ENCODE measurements at regions not wholly inside any gene's neighbourhood (a gene's known extent, or its start where the extent isn't known, plus 50 kb on each side); places are given as distances from the start of the nearest gene placed in this dataset.
A peak's percentile ranks its signal among the peaks of the same experiment; 100 is the strongest.

- H3K4me1 ChIP-seq: peaks cover 0 to 26% (median 4%) of the 10 kb centered on the region in 12 donors
- DNase-seq: no peak
- H3K27ac ChIP-seq: no peak overlapping the region
- no peaks in the 10 kb centered on the region for H3K27me3 ChIP-seq
- 95 to 97% (median 96%) methylated on average over 8 of the region's 8 CpGs for WGBS, 4 donors
- H3K9me3 ChIP-seq: no peaks in the 10 kb centered on the region
- H3K36me3 ChIP-seq: no peaks in the 10 kb centered on the region
- H3K4me3 ChIP-seq: no peak overlapping the region
- intact Hi-C loops (cut with DNase I): loop anchor here in 8 of 10 donors (5.0 to 10.0 kb wide), 5 partner anchors 62 to 145 kb away; partner anchors contain the start of gene TNFAIP3 (in 5 of the 8)
- no peak for TF ChIP-seq CTCF (IDR thresholded peaks at IDR 0.05)
- TF ChIP-seq POLR2A (IDR thresholded peaks at IDR 0.05): no peak
- ATAC-seq: no peak
Observed at GRCh38 chr6:137802408-137803182, 64.5 kb upstream of the TNFAIP3 start.

DNA sequence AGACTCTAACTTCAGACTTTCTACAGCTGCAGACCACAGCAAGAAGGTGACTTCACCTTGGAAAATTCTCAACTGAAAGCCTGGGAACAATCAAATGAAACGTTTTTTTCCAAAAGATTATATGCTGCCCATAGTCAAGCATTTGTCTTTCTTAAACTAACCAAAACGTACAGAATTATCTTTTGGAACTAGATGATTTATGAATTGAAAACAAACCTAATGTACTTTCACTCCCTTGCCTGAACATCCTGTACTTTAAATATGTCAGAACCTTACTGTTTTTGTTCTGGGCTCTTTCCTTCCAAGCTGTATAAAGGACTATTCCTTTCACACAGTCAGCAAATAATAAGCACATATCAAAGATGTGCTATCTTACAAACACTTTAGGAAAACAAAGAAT, 62.4 kb upstream of the TNFAIP3 start:
- DNase-seq: no peak
- Histone ChIP-seq H3K27me3 (no peaks in the 10 kb centered on the region), H3K27ac (peak overlapping the region in 4 of 12 donors; percentile 4 to 75 (median 32)), H3K9me3 (no peaks in the 10 kb centered on the region), H3K4me1 (peaks cover 0 to 33% (median 4%) of the 10 kb centered on the region in 12 donors), H3K4me3 (no peak overlapping the region), H3K36me3 (no peaks in the 10 kb centered on the region)
- intact Hi-C loops (cut with DNase I): loop anchor here in 8 of 10 donors (5.0 to 10.0 kb wide), 5 partner anchors 60 to 143 kb away; partner anchors contain the start of gene TNFAIP3 (in 5 of the 8)
- 25 to 41% (median 29%) methylated on average over 2 of the region's 2 CpGs for WGBS, 4 donors
- peak in 2 of 4 donors; percentile 36 to 45 for ATAC-seq
- TF ChIP-seq POLR2A (IDR thresholded peaks at IDR 0.05) (no peak), CTCF (IDR thresholded peaks at IDR 0.05) (no peak)

GRCh38 chr6:137805622-137806021, 61.4 kb upstream of the TNFAIP3 start:
- TF ChIP-seq POLR2A (IDR thresholded peaks at IDR 0.05) (no peak), CTCF (IDR thresholded peaks at IDR 0.05) (no peak)
- peak in 4 of 5 donors; percentile 25 to 63 (median 38) for DNase-seq
- ATAC-seq: peak in 2 of 4 donors; percentile 54 to 86
- H3K4me1 ChIP-seq: peaks cover 0 to 27% (median 4%) of the 10 kb centered on the region in 12 donors
- H3K9me3 ChIP-seq: no peaks in the 10 kb centered on the region
- no peaks in the 10 kb centered on the region for H3K27me3 ChIP-seq
- no peaks in the 10 kb centered on the region for H3K36me3 ChIP-seq
- no peak overlapping the region for H3K4me3 ChIP-seq
- intact Hi-C loops (cut with DNase I): loop anchor here in 5 of 10 donors (5.0 to 10.0 kb wide), 3 partner anchors 59 to 139 kb away; partner anchors contain the start of gene TNFAIP3 (in 1 of the 5)
- peak overlapping the region in 4 of 12 donors; percentile 3 to 75 (median 20) for H3K27ac ChIP-seq
- 41 to 54% (median 48%) methylated on average over 7 of the region's 7 CpGs for WGBS, 4 donors

DNA sequence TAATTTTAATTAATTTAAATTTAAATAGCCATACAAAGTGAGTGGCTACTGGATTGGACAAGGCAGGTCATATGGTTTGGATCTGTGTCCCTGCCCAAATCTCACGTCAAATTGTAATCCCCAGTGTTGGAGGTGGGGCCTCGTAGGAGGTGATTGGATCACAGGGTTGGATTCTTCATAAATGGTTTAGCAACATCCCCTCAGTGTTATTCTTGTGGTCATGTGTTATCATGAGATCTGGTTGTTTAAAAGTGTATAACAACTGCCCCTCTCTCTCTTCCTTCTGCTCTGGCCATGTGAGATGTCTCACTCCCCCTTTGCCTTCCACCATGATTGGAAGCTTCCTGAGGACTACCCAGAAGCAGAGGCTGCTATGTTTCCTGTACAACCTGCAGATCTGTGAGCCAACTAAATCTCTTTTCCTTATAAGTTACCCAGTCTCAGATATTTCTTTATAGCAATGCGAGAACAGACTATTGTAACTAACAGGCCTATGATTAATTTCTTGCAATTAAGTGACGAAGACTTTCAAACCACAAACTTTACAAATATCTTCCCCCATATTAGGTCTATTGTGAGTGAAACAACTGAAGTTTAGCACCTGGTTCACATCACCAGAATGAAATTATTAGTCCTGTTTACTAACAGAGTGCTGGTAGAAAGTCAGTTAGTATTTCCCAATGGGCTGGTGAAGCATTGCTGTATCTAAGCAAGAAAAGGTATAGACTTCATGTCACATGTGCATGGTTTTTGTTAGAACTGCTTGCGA, 60.0 kb upstream of the TNFAIP3 start:
- Histone ChIP-seq H3K27me3 (no peaks in the 10 kb centered on the region), H3K27ac (no peak overlapping the region), H3K4me1 (peaks cover 0 to 42% (median 4%) of the 10 kb centered on the region in 12 donors), H3K4me3 (no peak overlapping the region), H3K9me3 (no peaks in the 10 kb centered on the region), H3K36me3 (no peaks in the 10 kb centered on the region)
- no peak for TF ChIP-seq POLR2A (IDR thresholded peaks at IDR 0.05)
- TF ChIP-seq CTCF (IDR thresholded peaks at IDR 0.05): no peak
- ATAC-seq (no peak), DNase-seq (no peak)
- WGBS, 4 donors: 96 to 97% (median 96%) methylated on average over 5 of the region's 5 CpGs
- intact Hi-C loops (cut with DNase I): loop anchor here in 5 of 10 donors (5.0 to 10.0 kb wide), 3 partner anchors 58 to 138 kb away; partner anchors contain the start of gene TNFAIP3 (in 1 of the 5)

Measured in heart left ventricle (tissue), 16 donors.